ENCODE measurements at regions not wholly inside any gene's neighbourhood (a gene's known extent, or its start where the extent isn't known, plus 50 kb on each side); places are given as distances from the start of the nearest gene placed in this dataset.

DNA sequence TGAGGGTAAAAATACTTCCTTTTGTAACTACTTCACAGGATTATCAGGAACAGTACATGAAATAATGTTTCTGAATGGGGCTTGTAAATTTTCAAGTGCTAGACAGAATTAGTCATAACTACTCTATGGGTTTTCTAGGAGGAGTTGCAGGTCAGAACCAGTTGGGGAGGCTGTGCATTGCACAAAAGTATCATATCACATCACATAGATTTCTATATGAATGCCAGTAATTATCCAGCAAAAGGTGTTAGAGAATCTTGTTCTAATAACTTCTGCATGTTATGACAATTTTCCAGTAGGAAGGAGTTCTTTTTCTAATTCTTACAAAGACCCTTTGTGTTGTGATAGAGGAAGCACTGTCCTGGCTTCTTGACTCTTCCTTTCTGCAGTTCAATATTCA lies 551.6 kb downstream of the COL12A1 start:
- no peak for DNase-seq (ENCODE audit: low read depth)
- H3K4me3 ChIP-seq (ENCODE audit: low read depth, low read length): no peak overlapping the region
- in situ Hi-C loops (cut with HindIII; ENCODE audit: low sequenced_read_pairs): no loop called here
- TF ChIP-seq, protein P1, sequence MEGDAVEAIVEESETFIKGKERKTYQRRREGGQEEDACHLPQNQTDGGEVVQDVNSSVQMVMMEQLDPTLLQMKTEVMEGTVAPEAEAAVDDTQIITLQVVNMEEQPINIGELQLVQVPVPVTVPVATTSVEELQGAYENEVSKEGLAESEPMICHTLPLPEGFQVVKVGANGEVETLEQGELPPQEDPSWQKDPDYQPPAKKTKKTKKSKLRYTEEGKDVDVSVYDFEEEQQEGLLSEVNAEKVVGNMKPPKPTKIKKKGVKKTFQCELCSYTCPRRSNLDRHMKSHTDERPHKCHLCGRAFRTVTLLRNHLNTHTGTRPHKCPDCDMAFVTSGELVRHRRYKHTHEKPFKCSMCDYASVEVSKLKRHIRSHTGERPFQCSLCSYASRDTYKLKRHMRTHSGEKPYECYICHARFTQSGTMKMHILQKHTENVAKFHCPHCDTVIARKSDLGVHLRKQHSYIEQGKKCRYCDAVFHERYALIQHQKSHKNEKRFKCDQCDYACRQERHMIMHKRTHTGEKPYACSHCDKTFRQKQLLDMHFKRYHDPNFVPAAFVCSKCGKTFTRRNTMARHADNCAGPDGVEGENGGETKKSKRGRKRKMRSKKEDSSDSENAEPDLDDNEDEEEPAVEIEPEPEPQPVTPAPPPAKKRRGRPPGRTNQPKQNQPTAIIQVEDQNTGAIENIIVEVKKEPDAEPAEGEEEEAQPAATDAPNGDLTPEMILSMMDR (IDR thresholded peaks at IDR 0.05; ENCODE audit: low read depth, low read length, missing control alignments): no peak

DNA sequence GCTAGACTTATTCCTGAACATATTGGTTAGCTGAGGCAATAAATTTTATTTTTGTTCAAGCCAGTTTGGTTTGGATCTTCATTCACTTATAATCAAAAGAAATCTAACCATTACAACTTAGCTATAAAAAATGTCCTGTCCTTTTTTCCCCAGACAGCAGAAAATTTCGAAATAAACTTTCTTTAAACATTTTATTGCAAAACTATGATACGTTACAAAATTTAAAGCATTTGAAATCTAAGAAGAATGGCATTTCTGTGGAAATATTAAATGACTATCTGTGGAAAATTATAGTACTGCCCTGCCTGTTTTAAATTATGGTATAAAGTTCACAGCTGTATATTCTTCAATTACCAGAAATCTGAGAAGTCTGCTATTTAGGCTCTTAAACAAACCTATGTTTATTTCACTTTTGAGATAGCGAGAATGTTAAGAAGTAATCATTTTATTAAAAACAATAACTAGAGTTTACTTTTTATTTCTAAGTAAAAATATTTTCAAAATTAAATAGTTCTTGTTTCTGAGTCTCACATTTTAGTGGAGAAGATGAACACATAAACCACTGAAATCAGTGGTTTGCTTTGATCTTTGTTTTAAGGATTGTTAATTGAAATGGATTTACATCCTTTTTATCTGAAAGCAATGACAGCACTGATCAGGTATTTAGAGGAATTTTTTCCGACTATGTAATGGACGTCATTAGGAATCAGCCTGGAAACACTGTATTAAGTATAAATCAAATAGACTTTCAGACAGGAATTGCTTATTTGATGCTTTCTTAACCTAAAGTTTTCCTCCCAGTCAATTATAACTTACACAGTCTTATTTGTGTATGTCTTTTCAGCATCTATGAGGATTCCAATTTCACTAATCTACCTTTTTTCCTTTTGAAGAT lies 553.7 kb downstream of the COL12A1 start:
- in situ Hi-C loops (cut with HindIII; ENCODE audit: low sequenced_read_pairs): no loop called here
- H3K4me3 ChIP-seq (ENCODE audit: low read depth, low read length): no peak overlapping the region
- no peak for DNase-seq (ENCODE audit: low read depth)
- TF ChIP-seq, protein P1 (IDR thresholded peaks at IDR 0.05; ENCODE audit: low read depth, low read length, missing control alignments): no peak

DNA sequence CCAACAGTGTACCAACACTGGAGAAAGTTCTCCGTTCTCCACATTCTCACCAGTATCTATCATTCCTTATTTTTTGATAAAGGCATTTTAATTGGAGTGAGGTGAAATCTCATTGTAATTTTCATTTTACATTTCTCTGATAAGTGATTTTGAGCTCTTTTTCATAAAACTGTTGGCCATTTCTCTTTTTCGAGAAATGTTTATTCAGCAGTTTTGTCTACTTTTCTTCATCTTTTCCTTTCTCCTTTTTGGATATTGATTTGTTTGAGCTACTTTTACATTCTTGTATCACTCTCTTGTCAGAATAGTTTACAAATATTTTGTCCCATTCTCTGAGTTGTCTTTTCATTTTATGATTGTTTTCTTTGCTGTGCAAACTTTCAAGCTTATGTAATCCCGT lies 555.2 kb downstream of the COL12A1 start:
- in situ Hi-C loops (cut with HindIII; ENCODE audit: low sequenced_read_pairs): no loop called here
- TF ChIP-seq, protein P1 (IDR thresholded peaks at IDR 0.05; ENCODE audit: low read depth, low read length, missing control alignments): no peak
- DNase-seq (ENCODE audit: low read depth): no peak

DNA sequence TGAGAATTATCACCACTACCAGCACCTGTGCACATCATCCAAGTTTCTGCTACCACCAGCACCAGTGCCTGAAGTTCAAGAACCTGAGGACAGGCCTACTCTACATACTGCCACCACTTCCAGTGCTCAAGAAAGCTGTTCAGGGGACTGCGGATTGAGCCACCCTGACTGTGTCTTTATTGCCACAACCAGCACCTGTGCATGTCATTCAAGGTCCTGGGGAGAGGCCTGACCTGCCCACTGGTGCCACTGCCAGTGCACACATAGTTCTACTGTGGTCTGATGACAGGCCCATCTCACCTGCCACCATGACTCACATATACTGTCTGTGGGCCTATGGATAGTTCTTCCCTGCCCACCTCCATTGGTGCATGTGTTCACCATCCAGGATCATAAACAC lies 559.4 kb downstream of the COL12A1 start:
- no peak for DNase-seq (ENCODE audit: low read depth)
- in situ Hi-C loops (cut with HindIII; ENCODE audit: low sequenced_read_pairs): no loop called here
- H3K4me3 ChIP-seq (ENCODE audit: low read depth, low read length): no peak overlapping the region
- TF ChIP-seq, protein P1 (IDR thresholded peaks at IDR 0.05; ENCODE audit: low read depth, low read length, missing control alignments): no peak

More for the DNA sequence above, 555.2 kb downstream of the COL12A1 start:
- no peak overlapping the region for H3K4me3 ChIP-seq (ENCODE audit: low read depth, low read length)

DNA sequence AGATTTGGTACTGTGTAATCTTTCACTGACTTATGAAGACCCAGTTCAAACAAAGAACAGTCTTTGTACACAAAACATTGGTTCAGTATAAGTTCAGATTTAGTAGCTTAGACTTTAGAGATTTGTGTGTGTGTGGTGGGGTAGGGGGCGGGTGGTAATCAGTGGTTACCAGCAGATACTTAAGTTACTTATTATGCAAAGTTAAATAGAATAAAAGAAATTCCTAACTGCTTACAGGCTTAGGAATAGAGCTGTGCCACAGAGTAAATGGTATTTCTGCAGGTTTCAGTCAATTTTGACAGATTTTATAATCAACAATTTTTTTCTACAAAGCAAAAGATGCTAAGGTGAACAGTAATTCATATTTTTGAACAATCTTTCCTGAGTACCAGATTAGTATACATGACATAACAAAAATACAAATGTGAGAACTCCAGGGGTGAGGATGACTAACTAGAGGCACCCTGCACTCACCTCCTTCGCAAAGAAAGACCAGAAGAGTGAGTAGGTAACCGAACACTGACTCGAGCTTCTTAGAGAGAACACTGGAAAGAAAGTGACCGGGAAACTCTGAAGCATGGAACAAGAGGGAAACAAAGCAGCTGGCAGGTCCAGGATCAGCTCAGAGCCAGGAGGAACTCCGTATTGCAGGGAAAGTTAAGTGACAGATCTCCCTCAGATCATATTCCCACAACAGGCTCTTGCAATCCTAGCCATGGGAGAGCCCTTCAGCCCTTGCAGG lies 560.6 kb downstream of the COL12A1 start:
- TF ChIP-seq, protein P1 (IDR thresholded peaks at IDR 0.05; ENCODE audit: low read depth, low read length, missing control alignments): no peak
- no peak for DNase-seq (ENCODE audit: low read depth)
- H3K4me3 ChIP-seq (ENCODE audit: low read depth, low read length): no peak overlapping the region
- in situ Hi-C loops (cut with HindIII; ENCODE audit: low sequenced_read_pairs): no loop called here

DNA sequence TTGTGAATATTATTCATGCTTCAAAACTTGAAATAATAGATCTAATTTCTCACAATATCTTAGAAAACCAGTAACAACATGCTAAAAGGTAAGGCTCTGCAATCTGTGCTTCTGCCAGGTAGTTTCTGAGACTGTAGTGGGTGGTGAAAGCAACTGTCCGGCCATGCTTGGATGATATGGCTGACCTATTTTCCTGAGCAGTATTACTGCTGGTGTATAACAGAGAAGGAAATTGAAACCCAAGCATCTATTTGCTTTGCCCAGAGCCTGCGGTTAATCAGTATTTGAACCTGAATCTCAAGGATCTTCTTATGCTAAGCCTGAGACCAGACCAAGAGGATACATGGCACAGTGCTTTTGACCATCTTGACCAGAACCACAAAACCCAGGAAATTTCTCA lies 563.8 kb downstream of the COL12A1 start:
- DNase-seq (ENCODE audit: low read depth): no peak
- in situ Hi-C loops (cut with HindIII; ENCODE audit: low sequenced_read_pairs): no loop called here
- H3K4me3 ChIP-seq (ENCODE audit: low read depth, low read length): no peak overlapping the region
- TF ChIP-seq, protein P1 (IDR thresholded peaks at IDR 0.05; ENCODE audit: low read depth, low read length, missing control alignments): no peak
